Ureter (tissue), 1 donor: ENCODE measurements at regions not wholly inside any gene's neighbourhood (a gene's known extent, or its start where the extent isn't known, plus 50 kb on each side); places are given as distances from the start of the nearest gene placed in this dataset.
"Not testable (repeated sequence)": the region's sequence is repeated elsewhere in the genome, so short reads cannot be mapped to it uniquely, and the experiment has no call there.

Experiments
- DNase-seq: peaks from one replicate; pipeline ENCODE4 v3.0.0-alpha.2; 2020; ENCODE audit warnings: low spot score
- donor health status: DM: yes; HTN: yes; CAD: no.

DNA sequence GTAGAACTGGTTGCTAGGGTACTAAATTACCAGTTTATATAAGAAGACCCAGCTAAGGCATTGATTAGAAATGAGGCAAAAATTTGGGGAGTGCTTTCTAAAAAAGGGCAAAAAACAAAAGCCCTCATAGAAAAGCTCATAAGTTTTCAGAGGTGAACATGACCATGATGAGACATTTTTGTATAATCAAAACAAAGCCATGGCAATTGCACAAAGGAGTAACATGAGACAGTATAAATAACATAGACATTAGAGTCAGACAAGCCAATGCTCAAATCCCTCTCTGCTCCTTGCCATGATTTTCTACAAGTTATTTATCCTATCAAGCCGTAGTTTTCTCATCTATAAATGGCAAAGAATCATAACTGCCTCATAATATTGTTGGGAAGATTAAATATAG lies 112.2 kb upstream of the ADTRP start:
- no peak for DNase-seq

DNA sequence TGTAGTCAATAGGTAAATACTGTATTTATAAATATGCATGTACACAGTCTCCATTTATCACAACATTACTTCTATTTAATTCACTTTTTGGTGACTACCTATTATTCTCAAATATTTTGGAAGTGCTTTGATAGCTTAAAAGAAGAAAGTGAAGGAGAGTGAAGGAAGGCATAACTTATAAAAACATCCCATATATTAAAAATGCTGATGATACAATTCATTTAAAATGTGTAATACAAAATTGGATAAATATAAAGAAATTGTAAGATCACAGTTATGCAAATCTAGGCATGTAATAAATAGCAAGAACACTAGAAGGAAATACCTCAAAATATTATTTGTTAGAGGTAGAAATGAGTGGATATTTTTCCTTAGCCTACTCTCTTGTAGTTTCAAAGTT lies 111.6 kb upstream of the ADTRP start:
- no peak for DNase-seq

DNA sequence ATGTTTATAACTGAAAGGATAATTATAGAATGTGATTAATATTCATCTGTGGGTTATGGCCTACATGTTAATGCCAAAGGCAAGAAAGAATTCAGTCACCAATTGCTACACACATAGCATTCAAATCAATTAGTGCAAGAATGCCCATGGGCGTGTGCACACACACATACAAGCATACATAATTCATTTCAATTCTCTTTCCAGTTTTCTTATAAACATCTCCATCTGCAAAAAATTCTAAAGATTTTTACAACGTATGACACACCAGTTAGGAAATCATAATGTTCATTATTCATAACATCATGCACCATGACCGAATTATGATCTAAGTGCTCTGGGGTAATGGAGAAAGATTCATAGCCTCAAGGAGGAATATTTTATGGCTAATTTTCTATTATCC lies 111.0 kb upstream of the ADTRP start:
- no peak for DNase-seq

DNA sequence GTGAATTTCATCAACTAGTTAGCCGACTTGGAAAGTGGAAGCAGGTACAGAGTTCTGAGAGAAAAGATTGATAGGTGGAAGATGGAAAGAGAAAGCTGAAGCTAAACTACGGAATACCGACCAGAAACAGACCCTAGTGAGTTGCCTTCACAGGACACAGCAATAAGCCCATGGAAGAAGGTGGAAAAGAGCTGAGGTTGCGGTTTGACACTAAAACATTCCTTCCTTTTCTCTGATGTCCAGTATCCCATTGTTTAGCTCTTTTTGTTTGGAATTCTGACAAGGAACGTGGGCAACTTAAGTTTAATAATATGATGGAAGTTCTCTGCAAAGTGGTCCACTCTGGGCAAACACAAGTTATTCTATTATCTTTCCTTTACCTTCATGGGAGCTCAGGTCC lies 110.1 kb upstream of the ADTRP start:
- DNase-seq = no peak

DNA sequence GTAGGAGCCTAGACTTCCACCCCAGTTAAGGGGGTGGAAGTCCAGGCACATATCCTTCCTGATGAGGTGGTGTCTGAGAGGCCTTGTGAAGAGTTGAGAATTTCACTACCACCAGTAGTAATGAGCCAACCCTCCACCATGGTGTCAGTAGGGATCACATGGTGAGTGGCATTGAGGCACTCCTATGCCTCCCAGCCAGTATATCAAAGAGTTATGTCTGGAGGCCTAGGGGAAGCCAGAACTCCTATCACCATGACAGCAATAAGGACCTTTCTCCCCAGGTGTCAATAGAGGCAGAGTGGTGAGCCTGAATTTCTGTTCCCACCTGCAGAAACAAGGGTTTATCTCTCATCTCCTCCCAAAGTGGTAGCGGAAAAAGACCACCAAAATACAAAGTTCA lies 106.6 kb upstream of the ADTRP start:
- no peak for DNase-seq

DNA sequence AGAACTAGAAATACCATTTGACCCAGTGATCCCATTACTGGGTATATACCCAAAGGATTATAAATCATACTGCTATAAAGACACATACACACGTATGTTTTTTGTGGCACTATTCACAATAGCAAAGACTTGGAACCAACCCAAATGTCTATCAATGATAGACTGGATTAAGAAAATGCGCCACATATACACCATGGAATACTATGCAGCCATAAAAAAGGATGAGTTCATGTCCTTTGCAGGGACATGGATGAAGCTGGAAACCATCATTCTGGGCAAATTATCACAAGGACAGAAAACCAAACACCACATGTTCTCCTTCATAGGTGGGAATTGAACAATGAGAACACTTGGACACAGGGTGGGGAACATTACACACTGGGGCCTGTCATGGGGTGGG lies 104.9 kb upstream of the ADTRP start:
- DNase-seq = not testable (repeated sequence)

DNA sequence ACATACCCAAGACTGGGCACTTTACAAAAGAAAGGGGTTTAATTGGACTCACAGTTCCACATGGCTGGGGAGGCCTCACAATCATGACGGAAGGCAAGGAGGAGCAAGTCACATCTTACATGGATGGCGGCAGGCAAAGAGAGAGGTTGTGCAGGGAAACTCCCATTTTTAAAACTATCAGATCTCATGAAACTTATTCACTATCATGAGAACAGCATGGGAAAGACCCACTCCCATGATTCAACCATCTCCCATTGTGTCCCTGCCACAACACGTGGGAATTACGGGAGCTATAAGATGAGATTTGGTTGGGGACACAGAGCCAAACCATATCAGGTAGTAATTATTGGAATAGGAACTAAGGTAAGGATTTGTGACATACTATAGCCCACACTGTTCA lies 101.6 kb upstream of the ADTRP start:
- not testable (repeated sequence) for DNase-seq

DNA sequence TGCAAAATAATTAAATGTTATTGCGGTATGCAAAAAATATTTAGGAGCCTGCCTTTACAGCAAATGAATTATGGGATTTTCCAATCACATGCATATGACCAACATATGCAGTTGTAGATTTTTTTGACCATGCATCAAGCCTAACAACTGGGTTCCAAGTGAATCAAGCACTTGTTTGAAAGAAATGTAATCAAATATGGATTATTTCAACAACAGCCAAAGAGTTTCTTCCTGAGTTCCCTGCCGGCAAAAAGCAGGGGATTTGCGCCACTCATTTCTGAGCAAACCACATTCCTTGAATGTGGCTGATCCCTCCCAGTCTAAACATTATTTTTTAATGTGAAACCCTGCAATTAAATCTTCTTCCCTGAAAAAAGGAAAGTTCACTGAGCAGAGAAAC lies 100.1 kb upstream of the ADTRP start:
- DNase-seq = no peak

DNA sequence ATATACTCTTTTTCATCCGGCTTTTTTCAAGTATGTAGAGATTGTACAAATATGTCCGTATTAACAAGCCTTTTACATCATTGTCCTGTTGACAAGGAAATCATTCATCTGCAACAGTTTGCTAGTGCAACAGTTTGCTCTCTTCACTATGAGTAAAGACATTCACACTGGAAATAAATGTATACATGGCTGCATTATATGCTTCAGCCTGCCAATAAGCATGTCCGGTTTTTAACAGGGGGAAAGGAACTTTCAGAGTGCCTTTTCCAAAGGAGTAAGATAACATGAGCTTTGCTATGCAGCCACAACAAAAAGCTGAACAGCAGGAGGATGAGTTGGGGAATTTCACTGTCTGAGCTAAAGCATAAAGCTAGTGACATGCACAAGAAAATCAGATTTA lies 99.4 kb upstream of the ADTRP start:
- DNase-seq = no peak

DNA sequence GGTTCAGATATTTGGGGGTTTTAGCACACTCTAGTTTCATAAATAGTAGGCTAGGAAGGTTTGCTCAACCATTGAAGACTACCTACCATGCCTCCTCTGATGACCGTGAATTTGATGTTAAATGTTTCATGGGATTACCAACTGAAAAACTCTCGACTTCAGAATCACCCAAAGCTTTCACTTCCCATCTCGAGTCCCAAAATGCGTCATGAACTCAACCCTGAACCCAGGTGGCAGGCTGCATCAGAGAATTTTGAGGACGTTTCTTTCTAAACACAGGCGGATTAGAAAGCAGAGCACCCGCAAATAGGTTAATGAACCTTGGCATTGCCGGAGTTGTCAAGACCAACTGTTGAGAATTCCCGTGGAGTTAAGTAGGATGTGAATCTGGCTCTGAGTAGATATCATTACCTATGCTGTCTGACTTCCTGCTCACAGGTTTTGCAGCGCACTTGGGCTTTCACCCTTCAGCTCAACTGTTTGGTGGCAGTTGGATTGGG lies 98.4 kb upstream of the ADTRP start:
- DNase-seq = no peak

DNA sequence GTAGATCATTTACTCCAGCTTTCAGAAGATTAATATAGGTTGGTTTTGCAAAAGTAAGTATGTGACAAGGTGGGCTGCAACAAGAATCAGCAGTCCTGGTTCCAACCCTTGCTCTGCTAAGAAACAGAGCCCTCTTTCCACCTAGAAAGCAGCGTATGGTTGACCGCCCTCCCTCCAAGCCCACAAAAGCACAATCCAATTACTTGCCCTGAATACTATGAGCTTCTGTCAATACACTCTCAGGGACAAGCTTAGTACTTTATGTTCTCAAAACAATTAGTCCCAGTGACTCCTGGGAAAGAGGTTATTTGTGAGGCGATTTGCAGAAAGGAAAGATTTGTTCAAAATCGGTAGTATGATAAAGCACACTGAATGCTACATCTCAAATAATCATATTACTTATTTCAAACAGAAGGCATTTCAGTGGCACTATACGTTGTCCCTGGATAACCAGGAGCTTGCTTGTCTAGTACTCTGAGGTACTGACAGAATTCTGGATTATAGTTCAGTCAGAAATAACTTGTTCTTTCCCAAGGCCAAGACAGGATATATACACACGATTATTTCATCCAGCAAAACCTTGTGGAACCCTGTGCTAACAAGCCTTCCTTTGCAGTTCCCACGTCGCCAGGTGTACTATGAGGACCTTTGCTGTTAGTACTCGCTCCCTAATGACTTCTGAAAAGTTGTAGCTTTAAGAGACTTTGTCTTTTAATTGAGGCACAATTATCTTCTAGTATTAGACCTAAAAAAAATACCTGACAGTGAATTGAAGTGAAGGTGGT lies 96.9 kb upstream of the ADTRP start:
- no peak for DNase-seq

DNA sequence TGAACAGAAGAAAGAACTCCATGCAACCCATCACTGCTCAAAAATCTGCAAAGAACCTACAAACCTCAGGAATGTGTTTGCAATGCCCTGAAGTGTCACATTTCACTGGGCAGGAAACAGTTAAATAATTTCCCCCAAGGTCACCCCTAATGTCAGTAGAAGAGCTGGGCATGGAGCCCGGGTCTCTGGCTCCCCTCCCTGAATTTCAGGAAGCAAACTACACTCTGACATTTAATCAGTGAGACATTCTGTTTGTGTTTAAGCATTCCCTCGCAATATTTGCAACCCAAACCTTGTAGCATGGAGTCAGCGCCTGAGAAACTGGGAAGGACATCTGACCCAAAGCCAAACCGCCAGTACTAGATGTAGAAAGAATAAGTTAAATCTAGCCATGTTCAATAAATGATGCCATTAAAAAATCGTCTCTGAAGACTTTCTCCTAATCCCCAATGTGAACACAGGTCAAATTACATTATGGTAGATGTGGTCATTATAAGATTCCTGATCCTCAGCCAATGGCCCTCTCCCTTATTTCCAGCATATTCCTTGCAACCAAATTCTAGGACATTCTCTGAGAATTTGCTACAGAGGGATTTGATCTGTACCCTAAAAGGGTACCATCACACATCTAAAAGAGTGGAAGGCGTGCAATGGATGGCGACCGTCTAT lies 91.2 kb upstream of the ADTRP start:
- no peak for DNase-seq

DNA sequence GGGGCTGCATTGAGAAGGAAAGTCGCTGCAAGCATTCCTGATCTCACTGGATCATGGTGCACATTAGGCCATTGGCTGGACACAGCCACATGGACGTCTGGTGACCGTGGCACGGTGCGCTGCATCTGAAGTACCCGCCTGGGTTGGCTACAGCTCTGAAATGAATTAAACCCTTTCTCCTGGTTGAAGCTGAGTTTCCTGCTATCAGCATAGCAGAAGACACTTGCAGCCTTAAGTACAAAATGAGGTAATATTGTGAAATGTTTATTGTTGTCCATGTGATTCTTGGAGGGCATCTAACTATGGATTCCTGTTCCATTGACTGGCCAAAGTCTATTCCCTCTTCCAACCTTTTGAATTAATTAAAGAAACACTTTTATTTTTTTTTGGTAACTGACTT lies 89.8 kb upstream of the ADTRP start:
- DNase-seq = no peak

DNA sequence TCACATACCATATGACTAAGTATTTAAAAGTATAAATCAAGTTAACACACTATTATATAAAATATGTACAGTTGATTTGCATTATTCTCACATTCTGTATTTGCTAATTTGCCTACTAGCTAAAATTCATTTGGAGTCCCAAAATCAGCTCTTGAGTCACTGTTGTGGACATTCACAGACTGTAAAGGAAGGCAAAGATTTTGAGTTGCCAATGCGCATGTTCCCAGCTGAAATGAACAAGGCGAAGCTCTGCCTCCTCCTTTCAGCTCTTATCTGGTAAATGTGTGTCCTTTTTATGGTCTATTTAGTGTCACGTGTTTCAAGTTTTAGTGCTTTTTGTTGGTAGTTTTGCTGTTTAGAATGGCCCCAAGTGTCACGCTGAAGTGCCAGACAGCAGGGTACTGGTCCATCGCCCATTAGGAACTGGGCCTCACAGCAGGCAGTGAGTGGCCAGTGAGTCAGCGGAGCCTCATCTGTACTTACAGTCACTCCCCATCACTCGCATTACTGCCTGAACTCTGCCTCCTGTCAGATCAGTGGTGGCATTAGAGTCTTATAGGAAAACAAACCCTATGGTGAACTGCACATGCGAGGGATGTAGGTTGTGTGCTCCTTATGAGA lies 87.2 kb upstream of the ADTRP start:
- DNase-seq = no peak

DNA sequence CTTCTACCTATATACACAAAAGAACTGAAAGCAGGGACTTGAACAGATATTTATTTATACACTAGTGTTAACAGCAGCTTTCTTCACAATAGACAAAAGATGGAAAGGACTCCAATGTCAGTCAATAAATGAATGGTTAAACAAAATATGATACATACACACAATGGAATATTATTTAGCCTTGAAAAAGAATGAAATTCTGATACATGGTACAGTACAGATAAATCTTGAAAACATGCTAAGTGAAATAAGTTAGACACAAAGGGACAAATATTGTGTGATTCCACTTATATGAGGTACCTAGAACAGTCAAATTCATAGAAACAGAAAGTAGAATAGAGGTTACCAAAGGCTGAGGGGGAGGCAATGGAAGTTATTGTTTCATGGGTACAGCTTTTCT lies 79.8 kb upstream of the ADTRP start:
- DNase-seq = no peak

DNA sequence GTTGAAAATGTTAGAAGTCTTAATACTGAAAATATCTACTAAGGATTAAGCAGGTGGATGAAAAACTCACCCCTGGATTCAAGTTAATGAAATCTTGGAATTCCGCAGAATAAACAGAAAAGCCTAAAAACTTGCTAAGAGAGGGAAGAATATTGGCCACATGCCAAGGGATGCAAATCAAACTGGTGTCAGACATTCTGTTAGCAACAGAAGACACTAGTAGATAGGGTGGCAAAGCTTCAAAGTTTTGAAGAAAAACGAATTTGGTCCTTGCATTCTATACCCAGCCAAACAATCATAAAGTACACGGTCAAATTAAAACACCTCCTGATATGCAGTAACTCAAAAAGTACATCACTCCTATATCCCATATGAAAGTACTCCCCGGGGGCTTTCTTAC lies 77.1 kb upstream of the ADTRP start:
- DNase-seq = no peak

DNA sequence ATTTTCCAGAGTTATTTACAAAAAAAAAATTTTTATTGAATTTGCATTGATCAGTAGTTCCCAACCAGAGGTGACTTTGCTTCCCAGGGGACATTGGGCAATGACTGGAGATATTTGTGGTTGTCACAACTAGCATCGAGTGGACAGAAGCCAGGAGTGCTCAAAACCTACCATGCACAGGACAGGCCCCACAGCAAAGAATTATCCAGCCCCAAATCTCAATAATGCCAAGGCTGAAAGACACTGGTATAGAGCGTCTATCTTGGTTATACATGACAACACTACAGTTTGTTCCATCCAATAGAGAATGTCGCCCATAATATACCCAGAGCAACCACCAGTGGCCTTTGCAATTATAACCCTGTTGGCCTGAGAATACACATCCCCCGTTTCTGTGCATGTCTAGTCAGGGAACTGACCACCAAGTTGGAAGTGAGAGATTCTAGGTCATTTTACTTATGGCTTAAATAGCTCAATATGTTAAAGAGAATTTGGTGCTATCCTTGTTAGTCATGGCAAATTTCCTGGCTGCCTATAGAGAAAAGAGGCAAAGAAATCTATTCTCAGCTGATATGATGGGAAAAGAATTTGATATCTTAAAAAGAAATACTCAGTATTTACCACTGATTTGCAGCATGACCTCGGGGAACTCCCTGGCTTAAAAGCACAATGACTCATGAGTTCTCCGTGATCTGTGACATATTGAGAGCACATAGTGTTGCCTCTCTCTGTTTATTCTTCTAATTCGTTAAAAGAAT lies 76.0 kb upstream of the ADTRP start:
- no peak for DNase-seq

DNA sequence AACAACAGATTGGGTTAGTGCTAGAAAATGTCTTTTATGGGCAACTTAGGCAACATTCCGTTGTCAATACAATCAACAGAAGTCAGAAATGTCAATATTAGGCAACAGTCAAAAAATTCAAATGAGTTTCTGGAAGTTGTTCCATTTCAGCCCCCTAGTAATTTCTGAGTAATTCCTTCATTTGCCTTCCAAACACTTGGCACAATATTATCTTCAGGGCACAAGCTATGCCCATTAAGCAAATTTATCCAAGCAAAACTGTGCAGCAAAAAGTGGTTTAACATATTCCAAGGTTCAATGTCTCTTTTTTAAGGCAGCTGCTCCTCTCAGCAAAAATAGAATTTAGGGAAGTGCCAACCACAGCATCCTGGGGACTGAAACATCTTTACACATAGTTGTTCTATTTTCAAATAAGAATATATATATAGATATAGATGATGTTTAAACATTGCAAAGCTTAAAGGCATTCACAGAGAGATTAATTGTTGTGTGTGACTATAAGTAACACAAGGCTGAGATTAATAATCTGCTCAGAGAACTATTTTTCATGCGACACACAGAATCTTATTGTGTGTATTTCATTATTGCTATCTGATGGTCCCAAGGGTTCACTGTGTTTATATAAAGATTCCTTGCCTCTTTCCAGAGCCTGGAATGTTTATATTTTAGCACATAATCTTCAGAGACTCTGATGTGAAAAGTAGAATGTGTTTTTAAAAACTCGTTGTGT lies 75.2 kb upstream of the ADTRP start:
- no peak for DNase-seq

DNA sequence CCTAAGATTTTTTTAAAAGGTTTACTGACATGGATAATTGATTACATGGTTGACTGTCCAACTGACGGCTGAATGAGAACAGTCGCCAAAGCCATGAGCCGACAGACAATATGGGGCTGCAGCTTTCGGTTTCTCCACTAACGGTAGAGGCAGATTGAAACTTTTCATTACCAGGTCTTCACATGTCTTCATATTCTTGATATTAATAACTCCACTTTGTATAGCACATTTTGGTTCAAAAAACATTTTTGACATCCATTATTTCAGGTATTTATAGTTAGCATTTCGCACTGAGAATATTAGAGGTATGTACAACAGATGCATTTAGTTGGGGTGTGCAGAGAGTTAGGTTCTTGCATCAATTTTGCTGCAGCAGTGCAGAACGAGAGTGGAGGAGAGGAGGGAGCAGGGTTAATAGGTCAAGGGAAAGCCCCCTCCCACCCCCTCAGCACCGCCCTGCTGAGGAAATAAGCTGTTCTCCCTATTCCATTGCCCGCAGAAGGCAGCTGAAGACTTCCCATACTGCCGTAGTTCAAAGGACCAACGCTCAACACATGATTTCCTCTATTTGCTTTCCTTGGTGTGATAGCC lies 73.6 kb upstream of the ADTRP start:
- no peak for DNase-seq

DNA sequence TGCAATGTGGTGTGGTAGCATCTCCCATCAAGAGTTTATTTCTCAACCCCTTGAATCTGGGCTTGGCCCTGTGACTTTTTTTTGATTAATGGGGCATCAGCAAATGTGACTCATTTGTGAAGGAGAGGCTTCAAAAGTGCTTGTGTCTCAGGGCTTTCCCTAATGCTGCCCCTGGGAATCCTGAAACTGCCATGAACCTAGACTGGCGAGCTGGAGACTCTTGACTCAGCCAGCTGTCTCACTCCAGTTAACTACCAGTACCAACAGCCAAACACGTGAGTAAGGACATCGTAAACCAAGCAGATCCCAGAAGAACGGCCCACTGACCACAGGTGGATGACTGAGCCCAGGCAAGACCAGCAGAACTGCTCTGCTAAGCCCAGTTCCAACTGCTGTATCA lies 72.8 kb upstream of the ADTRP start:
- DNase-seq = no peak
